ENCODE measurements at regions not wholly inside any gene's neighbourhood (a gene's known extent, or its start where the extent isn't known, plus 50 kb on each side); places are given as distances from the start of the nearest gene placed in this dataset.

DNA sequence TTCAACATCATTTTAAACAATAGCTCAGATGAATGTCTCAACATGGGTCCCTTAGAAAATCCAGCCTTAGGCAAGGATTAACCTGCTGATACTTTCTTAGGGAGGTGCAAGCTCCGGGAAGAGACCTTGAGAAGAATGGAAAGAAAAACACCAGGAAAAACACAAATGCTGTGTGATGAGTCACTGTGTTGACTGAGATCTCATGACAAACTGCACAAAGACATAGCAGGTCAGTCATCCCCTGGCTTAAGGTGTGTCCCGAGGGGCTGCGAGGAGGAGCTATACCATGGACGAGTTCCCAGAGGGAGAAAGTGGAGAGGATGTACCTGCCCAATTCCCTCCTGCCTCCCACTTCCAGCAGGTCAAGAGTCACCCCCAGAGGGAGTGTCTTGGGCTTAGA, 98.0 kb downstream of the TEX36 start:
- TF ChIP-seq, protein P1, sequence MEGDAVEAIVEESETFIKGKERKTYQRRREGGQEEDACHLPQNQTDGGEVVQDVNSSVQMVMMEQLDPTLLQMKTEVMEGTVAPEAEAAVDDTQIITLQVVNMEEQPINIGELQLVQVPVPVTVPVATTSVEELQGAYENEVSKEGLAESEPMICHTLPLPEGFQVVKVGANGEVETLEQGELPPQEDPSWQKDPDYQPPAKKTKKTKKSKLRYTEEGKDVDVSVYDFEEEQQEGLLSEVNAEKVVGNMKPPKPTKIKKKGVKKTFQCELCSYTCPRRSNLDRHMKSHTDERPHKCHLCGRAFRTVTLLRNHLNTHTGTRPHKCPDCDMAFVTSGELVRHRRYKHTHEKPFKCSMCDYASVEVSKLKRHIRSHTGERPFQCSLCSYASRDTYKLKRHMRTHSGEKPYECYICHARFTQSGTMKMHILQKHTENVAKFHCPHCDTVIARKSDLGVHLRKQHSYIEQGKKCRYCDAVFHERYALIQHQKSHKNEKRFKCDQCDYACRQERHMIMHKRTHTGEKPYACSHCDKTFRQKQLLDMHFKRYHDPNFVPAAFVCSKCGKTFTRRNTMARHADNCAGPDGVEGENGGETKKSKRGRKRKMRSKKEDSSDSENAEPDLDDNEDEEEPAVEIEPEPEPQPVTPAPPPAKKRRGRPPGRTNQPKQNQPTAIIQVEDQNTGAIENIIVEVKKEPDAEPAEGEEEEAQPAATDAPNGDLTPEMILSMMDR (IDR thresholded peaks at IDR 0.05; ENCODE audit: low read depth, low read length), result no peak
- no peak overlapping the region for H3K4me3 ChIP-seq (ENCODE audit: low read depth, low read length)

DNA sequence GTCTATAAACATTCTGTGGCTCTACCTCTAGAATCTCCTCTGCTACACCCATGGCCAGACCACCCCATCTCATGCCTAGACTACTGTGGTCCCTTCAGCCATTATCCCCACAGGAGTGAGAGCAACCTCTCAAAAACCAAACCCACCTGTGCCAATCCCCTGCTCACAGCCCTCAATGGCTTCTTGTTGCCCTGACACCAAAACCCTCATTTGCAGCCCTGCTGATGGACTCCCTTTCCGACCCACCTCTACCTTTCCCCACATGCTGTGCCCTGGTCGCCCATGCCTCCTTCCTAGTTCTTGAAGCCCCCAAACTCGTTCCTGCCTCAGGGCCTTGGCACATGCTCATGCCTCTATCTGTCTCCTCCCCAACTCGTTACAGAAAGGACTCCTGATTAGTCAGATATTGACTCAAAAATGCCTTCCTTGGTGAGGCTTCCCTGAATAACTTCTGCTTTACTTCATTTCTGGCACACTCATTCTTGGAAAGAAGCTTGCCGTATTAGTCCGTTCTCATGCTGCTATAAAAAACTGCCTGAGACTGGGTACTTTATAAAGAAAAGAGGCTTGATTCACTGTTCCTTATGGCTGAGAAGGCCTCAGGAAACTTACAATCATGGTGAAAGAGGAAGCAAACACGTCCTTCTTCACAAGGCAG, 104.2 kb downstream of the TEX36 start:
- no peak overlapping the region for H3K4me3 ChIP-seq (ENCODE audit: low read depth, low read length)
- TF ChIP-seq, protein P1 (IDR thresholded peaks at IDR 0.05; ENCODE audit: low read depth, low read length), result no peak

DNA sequence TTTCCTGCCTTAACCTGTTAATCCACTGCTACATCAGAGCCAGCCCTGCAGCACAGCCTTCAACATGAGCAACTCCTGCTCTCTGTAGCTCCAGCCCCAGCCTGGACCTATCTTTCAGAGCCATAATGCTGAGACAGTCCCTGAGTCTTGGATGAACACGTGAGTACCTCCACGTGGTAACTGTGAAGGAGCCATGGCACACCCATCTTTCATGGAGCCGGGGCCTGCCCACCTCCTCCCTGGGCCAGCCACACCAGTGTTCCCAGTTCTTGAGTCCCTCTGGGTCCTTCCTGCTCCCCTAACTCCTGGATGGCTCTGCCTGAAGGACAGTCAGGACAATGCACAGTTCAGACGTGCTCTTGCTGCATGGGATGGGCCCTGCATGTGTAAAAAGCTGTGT, 107.1 kb downstream of the TEX36 start:
- TF ChIP-seq, protein P1 (IDR thresholded peaks at IDR 0.05; ENCODE audit: low read depth, low read length), result no peak
- no peak overlapping the region for H3K4me3 ChIP-seq (ENCODE audit: low read depth, low read length)

DNA sequence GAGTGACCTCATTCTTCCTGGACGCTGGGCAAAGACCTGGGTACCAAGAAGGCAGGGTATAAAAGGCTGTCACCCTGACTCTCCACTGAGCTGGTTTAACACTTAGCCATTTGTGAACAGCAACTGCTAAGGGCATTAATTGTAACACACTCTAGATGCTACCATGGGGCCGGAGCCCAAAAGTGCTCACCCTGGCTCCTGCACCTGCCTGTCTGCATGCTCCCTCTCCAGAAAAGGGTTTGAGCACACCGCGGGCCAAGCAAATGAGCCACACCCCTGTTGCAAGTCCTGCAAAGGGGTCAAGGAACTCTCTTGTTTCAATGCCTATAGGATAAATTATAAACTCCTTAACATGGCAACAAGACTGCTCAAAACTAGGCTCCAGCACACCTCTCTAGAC, 114.8 kb downstream of the TEX36 start:
- TF ChIP-seq, protein P1 (IDR thresholded peaks at IDR 0.05; ENCODE audit: low read depth, low read length), result no peak
- no peak overlapping the region for H3K4me3 ChIP-seq (ENCODE audit: low read depth, low read length)

DNA sequence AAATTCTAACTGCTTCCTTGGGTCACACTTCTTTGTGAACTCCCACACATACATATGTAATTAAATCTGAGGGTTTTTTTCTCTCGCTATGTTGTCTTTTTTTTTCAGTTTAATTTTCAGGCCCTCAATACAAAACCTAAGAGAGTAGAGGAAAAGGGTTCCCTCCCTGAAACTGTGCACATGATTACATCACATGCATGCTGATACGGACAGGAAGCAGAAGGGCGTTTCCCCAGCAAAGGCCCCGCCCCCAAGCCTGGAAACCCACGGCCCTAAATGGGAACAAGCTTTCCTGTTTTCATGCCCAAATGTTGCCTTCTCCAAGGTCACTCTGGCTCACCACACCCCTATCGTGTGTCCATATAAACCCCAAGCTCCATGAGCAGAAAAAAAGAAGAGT, 115.4 kb downstream of the TEX36 start:
- TF ChIP-seq, protein P1 (IDR thresholded peaks at IDR 0.05; ENCODE audit: low read depth, low read length), result no peak
- no peak overlapping the region for H3K4me3 ChIP-seq (ENCODE audit: low read depth, low read length)

DNA sequence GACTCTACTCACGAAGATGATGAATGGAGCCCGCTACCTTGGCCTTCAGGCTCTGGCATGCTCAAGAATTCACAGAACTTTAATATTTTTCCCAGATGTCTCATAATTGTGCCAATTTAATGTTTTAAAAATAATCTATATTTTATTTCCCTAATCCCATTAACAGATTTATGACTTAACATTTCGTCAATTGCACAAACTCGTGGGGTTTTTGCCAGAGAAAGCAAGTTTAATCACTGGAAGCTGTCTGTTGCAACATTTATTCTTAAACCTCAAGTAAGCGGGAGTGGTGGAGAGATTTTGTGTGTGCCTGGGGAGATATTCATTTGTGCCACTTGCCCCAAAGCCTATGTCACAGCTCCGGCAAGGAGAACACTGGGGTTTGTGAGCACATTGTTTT, 117.9 kb downstream of the TEX36 start:
- no peak overlapping the region for H3K4me3 ChIP-seq (ENCODE audit: low read depth, low read length)
- TF ChIP-seq, protein P1 (IDR thresholded peaks at IDR 0.05; ENCODE audit: low read depth, low read length), result no peak

DNA sequence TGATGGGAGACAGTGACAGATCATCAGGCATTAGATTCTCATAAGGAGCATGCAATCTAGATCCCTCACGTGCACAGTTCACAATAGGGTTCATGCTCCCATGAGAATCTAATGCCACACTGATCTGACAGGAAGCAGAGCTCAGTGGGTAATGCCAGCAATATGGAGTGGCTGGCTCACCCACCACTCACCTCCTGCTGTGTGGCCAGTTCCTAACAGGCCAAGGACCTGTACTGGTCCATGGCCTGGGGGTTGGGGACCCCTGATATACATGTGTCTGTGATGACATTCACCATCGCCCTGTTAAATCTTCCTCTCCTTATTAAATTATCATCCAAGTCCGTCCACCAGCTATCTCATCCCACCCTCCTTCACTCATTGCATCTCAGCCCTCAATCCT, 118.4 kb downstream of the TEX36 start:
- H3K4me3 ChIP-seq (ENCODE audit: low read depth, low read length), result no peak overlapping the region
- TF ChIP-seq, protein P1 (IDR thresholded peaks at IDR 0.05; ENCODE audit: low read depth, low read length), result no peak

Data from WI38 (cell line).